Endothelial cell of umbilical vein (primary cell): ENCODE measurements at regions not wholly inside any gene's neighbourhood (a gene's known extent, or its start where the extent isn't known, plus 50 kb on each side); places are given as distances from the start of the nearest gene placed in this dataset.

ENCODE experiments used
- BruUV-seq: library from RNA; stranded (reverse); fragments of 400-500 nt; replicated peaks from 2 replicates; lab custom pipeline; 2021; lab: Mats Ljungman, UMichigan
- CTCF ChIA-PET: fragments of 300-600, 350-600 bp; sonication (Branson Sonifier 250); formaldehyde crosslinking; loops from one replicate; lab custom pipeline; 2021; ENCODE audit warnings: antibody characterized with exemption, inconsistent platforms; lab: Charles Lee
- POLR2A ChIA-PET: fragments of 300-600, 350-600 bp; sonication (Branson Sonifier 250); formaldehyde crosslinking; loops from one replicate; lab custom pipeline; 2021; ENCODE audit warnings: antibody characterized with exemption, inconsistent platforms; lab: Charles Lee
- DNase-seq: peaks from one replicate; pipeline ENCODE4 v3.0.0-alpha.2; 2011; ENCODE audit warnings: low read depth, low spot score
- FAIRE-seq: peaks from 2 replicates; lab custom pipeline; 2011; peaks lifted over from hg19 to GRCh38; lab: Jason Lieb, UNC
- H2AFZ ChIP-seq: 2 replicates; pipeline ENCODE4 v1.6.0; 2012; ENCODE audit warnings: low read depth, low read length, control low read depth, inconsistent platforms
- H3K27ac ChIP-seq: 2 replicates; pipeline ENCODE4 v1.5.1; 2011; ENCODE audit warnings: low read depth, mild to moderate bottlenecking, control low read depth, low read length, moderate library complexity; ENCODE audit not compliant: insufficient read depth
- H3K27me3 ChIP-seq, 2 experiments: 2 replicates each; pipeline versions ENCODE4 v1.6.0 to v1.6.1; 2011; ENCODE audit warnings: low read length in 2 of 2, mixed read lengths in 1 of 2; ENCODE audit not compliant: control insufficient read depth in 2 of 2, insufficient read depth in 2 of 2
- H3K36me3 ChIP-seq, 2 experiments: 2 replicates in 1 of 2; 3 replicates in 1 of 2; pipeline ENCODE4 v1.5.1; 2011; ENCODE audit warnings: low read length in 2 of 2, mild to moderate bottlenecking in 1 of 2, moderate library complexity in 1 of 2; ENCODE audit not compliant: control insufficient read depth in 2 of 2, insufficient read depth in 2 of 2; ENCODE audit errors: extremely low read depth in 1 of 2
- H3K4me1 ChIP-seq: 3 replicates; pipeline ENCODE4 v1.5.1; 2011; ENCODE audit warnings: mild to moderate bottlenecking, low read length; ENCODE audit not compliant: control insufficient read depth, insufficient read depth; ENCODE audit errors: extremely low read depth
- H3K4me2 ChIP-seq: 2 replicates; pipeline ENCODE4 v1.6.1; 2011; ENCODE audit warnings: low read length, control low read depth, mixed read lengths; ENCODE audit not compliant: insufficient read depth
- H3K4me3 ChIP-seq, 3 experiments: fragments of 200-600 bp in 1 of 3; sonication (generic), shearing (Covaris generic) in 1 of 3; replicated peaks in 1 of 3; 2 replicates each; pipeline ENCODE4 v1.5.1; 2011 to 2016; ENCODE audit warnings: control low read depth in 3 of 3, low read length in 3 of 3, mild to moderate bottlenecking in 2 of 3, inconsistent platforms in 1 of 3, low read depth in 1 of 3, moderate library complexity in 1 of 3; ENCODE audit not compliant: insufficient read depth in 1 of 3
- H3K79me2 ChIP-seq: 2 replicates; pipeline ENCODE4 v1.6.0; 2012; ENCODE audit warnings: low read length, inconsistent platforms; ENCODE audit not compliant: control insufficient read depth, insufficient read depth
- H3K9ac ChIP-seq: replicated peaks from 2 replicates; pipeline ENCODE3; 2011; ENCODE audit warnings: low read length, control low read depth; ENCODE audit not compliant: insufficient read depth; ENCODE audit errors: extremely low read depth
- H3K9me1 ChIP-seq: replicated peaks from 3 replicates; pipeline ENCODE4 v1.6.0; 2011; ENCODE audit warnings: mild to moderate bottlenecking, low read length; ENCODE audit not compliant: control insufficient read depth, insufficient read depth; ENCODE audit errors: extremely low read depth
- H3K9me3 ChIP-seq: replicated peaks from 2 replicates; pipeline ENCODE4 v1.5.1; 2012; ENCODE audit warnings: low read length, inconsistent platforms; ENCODE audit not compliant: control insufficient read depth, insufficient read depth
- H4K20me1 ChIP-seq: replicated peaks from 2 replicates; pipeline ENCODE3; 2011; ENCODE audit warnings: mild to moderate bottlenecking, low read length; ENCODE audit not compliant: control insufficient read depth, insufficient read depth; ENCODE audit errors: extremely low read depth
- CTCF ChIP-seq, 2 donors: IDR thresholded peaks; 1 replicate in 1 of 2; 2 replicates in 1 of 2; pipeline ENCODE4 v1.5.1; 2011; ENCODE audit warnings: low read length in 2 of 2, mild to moderate bottlenecking in 2 of 2, moderate library complexity in 2 of 2, control low read depth in 1 of 2, inconsistent platforms in 1 of 2, low read depth in 1 of 2; ENCODE audit not compliant: insufficient read depth in 1 of 2; ENCODE audit errors: extremely low read depth in 1 of 2
- EZH2 ChIP-seq: IDR thresholded peaks from 2 replicates; pipeline ENCODE4 v1.6.1; 2012; ENCODE audit warnings: borderline replicate concordance, low read depth, mild to moderate bottlenecking, moderate library complexity, low read length, inconsistent platforms; ENCODE audit not compliant: severe bottlenecking
- FOS ChIP-seq: IDR thresholded peaks from 2 replicates; pipeline ENCODE4 v1.6.1; 2011; ENCODE audit warnings: mild to moderate bottlenecking, low read length, moderate library complexity, borderline replicate concordance; ENCODE audit not compliant: insufficient read depth
- GATA2 ChIP-seq: IDR thresholded peaks from 2 replicates; pipeline ENCODE4 v1.7.0; 2011; ENCODE audit warnings: low read depth, mild to moderate bottlenecking, moderate library complexity, mixed read lengths, low read length; ENCODE audit not compliant: insufficient read length, insufficient read depth
- JUN ChIP-seq: IDR thresholded peaks from 2 replicates; pipeline ENCODE4 v1.6.1; 2011; ENCODE audit warnings: borderline replicate concordance, low read depth; ENCODE audit not compliant: insufficient read length, insufficient read depth
- MAX ChIP-seq: IDR thresholded peaks from 2 replicates; pipeline ENCODE4 v1.6.1; 2011; ENCODE audit not compliant: insufficient read depth, insufficient read length
- MYC ChIP-seq: IDR thresholded peaks from one replicate; pipeline ENCODE4 v1.6.1; 2011; ENCODE audit warnings: mild to moderate bottlenecking, low read depth, low read length
- POLR2A ChIP-seq: IDR thresholded peaks from 2 replicates; pipeline ENCODE4 v1.6.1; 2012; ENCODE audit warnings: low read depth, mild to moderate bottlenecking, control low read depth, low read length
- POLR2AphosphoS5 ChIP-seq: IDR thresholded peaks from 2 replicates; pipeline ENCODE4 v1.6.1; 2012; ENCODE audit warnings: low read depth, mild to moderate bottlenecking, control low read depth, low read length, moderate library complexity; ENCODE audit not compliant: insufficient read depth
- dilution Hi-C: fragments of 300-500 bp; cut with MboI; formaldehyde crosslinking; loops from one replicate; pipeline ENCODE4 v1.15.0; 2019; ENCODE audit warnings: low sequenced_read_pairs; ENCODE audit not compliant: extremely low pct_ligation_motif_present
- intact Hi-C: fragments of 100-400 bp; cut with micrococcal nuclease; formaldehyde crosslinking; loops from one replicate; pipeline ENCODE4 v1.10.0; 2022

DNA sequence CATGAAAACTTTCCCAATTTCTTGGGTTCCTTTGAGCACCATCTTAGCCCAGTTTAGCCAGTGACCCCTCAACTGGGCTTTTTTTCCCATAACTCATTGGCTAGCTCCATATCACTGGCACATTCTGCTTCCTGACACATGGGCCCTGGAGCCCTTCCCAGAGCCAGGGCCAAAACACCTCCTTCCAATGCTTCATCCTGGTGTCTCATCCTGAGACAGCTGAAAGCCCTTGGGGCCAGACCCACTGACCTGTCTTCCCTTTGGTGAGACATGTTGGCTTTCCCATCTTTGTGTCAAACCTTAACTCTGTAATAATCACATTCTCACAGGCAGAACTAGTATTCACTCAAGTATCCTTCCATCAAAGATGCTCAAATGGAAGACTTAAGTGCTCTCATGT, 82.6 kb upstream of the SMAD3 start:
- H3K9me1 ChIP-seq, result no peaks in the 10 kb centered on the region
- BruUV-seq, result no TSS peak
- H3K9ac ChIP-seq, result no peak overlapping the region
- no peaks in the 10 kb centered on the region for H3K36me3 ChIP-seq
- H4K20me1 ChIP-seq, result no peaks in the 10 kb centered on the region
- no peaks in the 10 kb centered on the region for H3K4me1 ChIP-seq
- TF ChIP-seq POLR2A, result no peak
- no peak for TF ChIP-seq JUN
- TF ChIP-seq MAX, result no peak
- TF ChIP-seq CTCF (IDR thresholded peaks at IDR 0.05; ENCODE audit: extremely low read depth in 1 of 2, insufficient read depth in 1 of 2, low read depth in 1 of 2, low read length in 2 of 2), result no peak
- no peak for TF ChIP-seq MYC
- TF ChIP-seq EZH2, result no peak
- no peak for TF ChIP-seq FOS
- no peak for TF ChIP-seq POLR2AphosphoS5
- no peak for TF ChIP-seq GATA2
- no peaks in the 10 kb centered on the region for H3K9me3 ChIP-seq
- H3K27ac ChIP-seq, result no peak overlapping the region
- no peak overlapping the region for H2AFZ ChIP-seq
- POLR2A ChIA-PET, result no interaction called here
- DNase-seq, result no peak
- no peak overlapping the region for H3K4me2 ChIP-seq
- intact Hi-C loops (no loop called here), dilution Hi-C loops (no loop called here)
- no peak overlapping the region for H3K4me3 ChIP-seq
- FAIRE-seq, result no peak
- peaks cover 2 to 5% of the 10 kb centered on the region in 2 experiments for H3K27me3 ChIP-seq
- H3K79me2 ChIP-seq, result no peaks in the 10 kb centered on the region
- CTCF ChIA-PET, result no interaction called here
